HuH-7.5 (cell line): ENCODE measurements at regions not wholly inside any gene's neighbourhood (a gene's known extent, or its start where the extent isn't known, plus 50 kb on each side); places are given as distances from the start of the nearest gene placed in this dataset.

Experiments used
- DNase-seq: peaks from one replicate; pipeline ENCODE4 v3.0.0; 2011; ENCODE audit warnings: low spot score

GRCh38 chr9:108549184-108549583, 306.6 kb downstream of the ACTL7B start:
- DNase-seq, result no peak

DNA sequence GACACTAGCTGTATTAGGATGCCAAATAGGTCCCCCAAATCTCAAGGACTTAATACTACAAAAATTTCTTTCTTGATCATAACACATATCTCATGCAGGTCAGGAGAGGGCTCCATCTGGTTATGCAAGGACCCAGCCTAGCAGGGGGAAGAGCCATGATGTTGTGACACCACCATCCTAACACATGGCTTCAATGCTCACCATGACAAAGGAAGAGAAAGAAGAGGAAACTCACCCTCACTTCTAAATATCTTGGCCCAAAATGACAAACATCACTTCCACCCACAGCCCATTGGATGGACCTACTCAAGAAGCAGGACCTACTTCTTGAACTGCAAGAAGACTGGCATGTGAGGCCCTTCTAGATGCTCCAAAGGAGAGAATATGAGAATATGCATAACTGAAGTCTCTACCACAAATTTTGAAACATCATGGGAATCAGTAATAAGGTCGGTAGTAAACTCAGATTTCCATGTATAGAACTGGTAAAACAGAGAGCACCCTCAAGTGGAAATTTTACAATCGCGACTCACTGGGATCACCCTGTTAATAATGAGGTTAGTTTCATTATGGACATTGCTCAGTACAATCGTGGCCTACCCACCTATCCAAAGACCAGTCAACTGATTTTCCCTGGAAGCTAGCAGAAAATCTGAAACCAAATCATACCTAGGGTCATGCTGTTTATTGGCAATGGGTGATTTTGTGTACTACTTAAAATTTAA, 308.2 kb downstream of the ACTL7B start:
- no peak for DNase-seq

DNA sequence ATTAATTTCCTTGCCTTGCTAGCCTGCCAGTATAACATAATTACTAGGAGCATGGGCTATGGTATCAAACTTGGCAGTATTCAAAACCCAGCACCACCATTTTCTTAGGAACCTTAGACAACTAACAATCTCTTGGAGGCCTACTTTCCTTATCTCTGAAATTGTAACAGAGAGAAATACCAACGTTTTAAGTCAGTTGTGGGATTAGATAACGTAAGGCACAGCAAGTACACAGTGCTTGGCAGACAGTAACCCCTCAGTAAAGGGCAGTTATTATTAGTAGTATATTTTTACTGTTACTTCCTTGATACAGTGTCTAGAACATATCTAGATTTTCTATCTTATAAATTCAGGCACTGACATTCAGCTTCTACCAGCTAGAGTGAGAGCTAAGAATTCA, 309.6 kb downstream of the ACTL7B start:
- DNase-seq, result no peak

GRCh38 chr9:108545436-108545835, 310.4 kb downstream of the ACTL7B start:
- DNase-seq, result no peak

DNA sequence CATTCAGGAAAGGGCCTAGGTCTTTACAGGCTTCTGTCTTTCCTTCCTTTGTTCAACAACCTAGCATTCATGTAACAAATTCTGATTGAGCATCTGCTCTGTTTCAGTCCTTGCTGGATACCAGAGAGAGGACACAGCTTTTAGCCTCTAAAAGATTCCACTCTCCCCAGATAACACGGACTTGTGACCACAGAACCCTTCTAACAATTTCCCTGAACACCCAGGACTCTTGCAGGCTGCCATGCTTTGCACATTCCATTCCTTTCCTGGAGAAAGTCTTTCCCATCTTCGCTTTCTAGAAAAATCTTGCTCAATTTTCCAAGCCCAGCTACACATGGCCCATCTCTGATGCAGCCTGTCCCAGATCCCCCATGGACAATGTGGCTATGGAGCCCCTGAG, 310.9 kb downstream of the ACTL7B start:
- DNase-seq, result no peak

- DNase-seq, result no peak
These were observed 312.5 kb downstream of the ACTL7B start for GRCh38 chr9:108543251-108543778.

DNA sequence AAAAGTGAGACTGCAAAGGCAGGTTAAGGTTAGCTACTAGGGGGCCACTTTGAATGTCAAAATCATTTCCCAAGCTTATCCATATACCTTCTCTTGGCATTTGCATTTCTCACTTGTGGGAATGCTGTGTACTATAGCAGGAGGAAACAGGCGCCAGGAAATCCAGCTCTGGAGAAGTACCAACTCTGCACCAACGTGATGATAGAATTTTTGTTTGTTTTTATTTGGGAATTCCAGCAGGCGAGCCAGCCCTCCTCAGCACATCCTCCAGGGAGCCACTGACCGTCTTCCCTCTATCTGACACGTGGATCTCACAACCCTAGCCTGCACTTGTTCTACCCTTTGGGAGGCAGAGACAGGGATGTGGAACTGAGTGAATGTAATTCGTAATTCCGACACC, 318.0 kb downstream of the ACTL7B start:
- no peak for DNase-seq

- no peak for DNase-seq
These were observed 318.8 kb downstream of the ACTL7B start for GRCh38 chr9:108536836-108537601.

- DNase-seq, result peak; percentile 27
These were observed 320.3 kb downstream of the ACTL7B start for GRCh38 chr9:108535526-108535925.

- DNase-seq, result no peak
These were observed 321.0 kb downstream of the ACTL7B start for GRCh38 chr9:108534741-108535140.

DNA sequence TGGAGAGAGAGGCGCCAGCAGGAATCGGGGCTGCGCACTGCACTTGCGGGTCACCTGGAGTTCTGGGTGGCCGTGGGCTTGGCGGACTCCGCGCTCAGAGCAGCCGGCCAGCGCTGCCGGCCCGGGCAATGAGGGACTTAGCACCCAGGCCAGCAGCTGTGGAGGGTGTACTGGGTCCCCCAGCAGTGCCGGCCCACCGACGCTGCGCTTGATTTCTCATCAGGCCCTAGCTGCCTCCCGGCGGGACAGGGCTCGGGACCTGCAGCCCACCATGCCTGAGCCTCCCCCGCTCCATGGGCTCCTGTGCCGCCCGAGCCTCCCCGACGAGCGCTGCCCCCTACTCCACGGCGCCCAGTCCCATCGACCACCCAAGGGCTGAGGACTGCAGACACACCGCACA, 325.6 kb downstream of the ACTL7B start:
- no peak for DNase-seq

- no peak for DNase-seq
These were observed 327.6 kb downstream of the ACTL7B start for GRCh38 chr9:108528231-108528630.

GRCh38 chr9:108526518-108526917, 329.3 kb downstream of the ACTL7B start:
- DNase-seq, result no peak

- no peak for DNase-seq
These were observed 330.6 kb downstream of the ACTL7B start for GRCh38 chr9:108525186-108525585.

- DNase-seq, result no peak
These were observed 334.7 kb downstream of the ACTL7B start for GRCh38 chr9:108521063-108521590.

DNA sequence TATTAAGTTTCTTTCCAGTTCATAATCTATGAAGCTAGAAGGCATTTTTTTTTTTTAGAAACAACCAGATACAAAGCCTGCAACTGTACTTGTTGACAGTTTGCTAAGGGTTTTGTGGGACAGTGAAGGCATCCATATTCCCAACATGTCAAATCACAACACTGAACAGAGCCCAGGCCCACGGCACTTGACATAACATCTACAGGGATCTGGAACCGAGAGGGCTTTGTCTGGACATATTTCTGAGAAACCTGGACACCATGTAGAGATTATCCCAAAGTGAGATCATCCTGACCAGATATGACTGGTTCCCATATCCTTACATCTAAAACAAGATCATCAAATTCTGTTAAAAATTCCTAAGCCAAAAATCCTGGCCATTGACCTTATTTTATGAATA, 336.3 kb downstream of the ACTL7B start:
- no peak for DNase-seq

GRCh38 chr9:108517651-108518365, 338.0 kb downstream of the ACTL7B start:
- DNase-seq, result no peak

DNA sequence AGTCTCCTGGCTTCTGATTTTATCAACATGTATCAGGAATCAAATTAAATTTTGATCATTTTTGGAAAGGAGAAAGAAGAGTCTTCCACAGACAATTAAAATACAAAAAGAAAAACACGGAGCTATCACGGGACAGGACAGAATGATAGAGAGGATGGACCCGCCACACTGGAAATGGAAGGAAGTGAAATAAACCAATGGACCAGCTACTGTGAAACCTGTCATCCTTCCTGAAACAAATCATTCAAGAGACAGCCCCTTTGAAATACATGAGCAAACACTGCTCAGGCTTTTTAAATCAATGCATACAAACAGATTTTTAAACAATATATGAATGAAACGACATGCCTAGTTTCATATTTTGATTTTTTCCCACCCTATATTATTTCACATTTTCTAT, 339.4 kb downstream of the ACTL7B start:
- DNase-seq, result no peak

GRCh38 chr9:108515856-108516255, 339.9 kb downstream of the ACTL7B start:
- no peak for DNase-seq

DNA sequence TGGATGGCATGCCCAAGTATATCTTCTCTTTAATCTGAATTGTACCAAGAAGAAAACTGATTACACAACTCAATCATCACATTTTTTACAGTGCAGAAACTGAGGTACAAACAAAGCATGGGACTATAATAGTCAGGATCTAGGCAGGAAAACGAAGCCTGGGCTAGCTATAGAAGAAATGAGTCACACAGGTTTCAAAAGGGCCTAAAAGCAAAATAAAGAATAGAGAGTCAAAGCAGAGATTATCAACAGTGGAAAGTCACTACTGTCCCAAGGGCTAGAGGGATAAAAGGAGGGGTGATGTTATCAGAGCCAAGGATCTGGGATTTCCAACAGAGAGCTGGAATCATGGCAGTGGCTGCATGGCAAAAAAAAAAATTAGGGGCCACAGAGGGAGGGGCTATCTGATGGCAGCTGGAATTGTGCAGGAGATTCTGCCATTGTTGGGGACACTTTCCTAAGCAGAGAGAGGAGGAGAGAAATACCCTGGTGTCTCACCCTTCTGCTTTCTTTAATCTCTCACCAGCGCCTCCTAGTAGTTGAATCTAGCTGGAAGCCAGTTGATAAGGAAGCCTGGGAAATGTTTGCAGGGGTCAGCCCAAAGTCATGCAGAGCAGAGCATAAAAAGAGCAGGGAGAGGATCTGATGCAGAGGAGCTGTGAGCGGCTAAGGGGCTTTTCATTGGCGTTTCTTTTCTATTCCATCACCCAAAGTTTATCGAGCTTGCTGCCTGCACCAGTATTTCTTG, 343.2 kb downstream of the ACTL7B start:
- no peak for DNase-seq

GRCh38 chr9:108511307-108511706, 344.5 kb downstream of the ACTL7B start:
- no peak for DNase-seq

GRCh38 chr9:108496846-108497245, 358.9 kb downstream of the ACTL7B start:
- no peak for DNase-seq
